A549 (cell line): ENCODE measurements at regions not wholly inside any gene's neighbourhood (a gene's known extent, or its start where the extent isn't known, plus 50 kb on each side); places are given as distances from the start of the nearest gene placed in this dataset.

Source experiments
- ATAC-seq, 2 experiments: fragments of 200-7000 bp in 1 of 2; fragments of >200 bp in 1 of 2; cut with Nextera tagmentation in 1 of 2; cut with Tn5 transposase in 1 of 2; 3 replicates each; pipeline versions ENCODE4 v1.8.0 to v1.9.1; 2018 to 2020; ENCODE audit warnings: mild to moderate bottlenecking in 1 of 2, moderate library complexity in 1 of 2
- CTCF ChIA-PET: fragments of 300-600 bp; sonication (Branson Sonifier 250); formaldehyde crosslinking; extraction: SDS; loops from one replicate; lab custom pipeline; 2021; ENCODE audit warnings: antibody characterized with exemption, inconsistent platforms; lab: Yijun Ruan, JAX
- POLR2A ChIA-PET: fragments of 350-600 bp; formaldehyde crosslinking; extraction: SDS; loops from one replicate; lab custom pipeline; 2021; ENCODE audit warnings: antibody characterized with exemption, inconsistent platforms; lab: Yijun Ruan, JAX
- DNase-seq, 2 experiments: peaks; one replicate each; pipeline versions ENCODE4 v3.0.0 to v3.0.0-alpha.2; 2011 to 2016; ENCODE audit warnings: low read depth in 1 of 2, low spot score in 1 of 2
- FAIRE-seq: peaks from 2 replicates; lab custom pipeline; 2011; peaks lifted over from hg19 to GRCh38; lab: Jason Lieb, UNC
- H3K27ac ChIP-seq, 2 experiments: fragments of >200 bp; sonication (Bioruptor Twin); formaldehyde crosslinking; 3 replicates each; pipeline ENCODE4 v1.5.1; 2016 to 2017
- H3K4me1 ChIP-seq: fragments of >200 bp; sonication (Bioruptor Twin); formaldehyde crosslinking; 3 replicates; pipeline ENCODE4 v1.6.1; 2016
- H3K4me2 ChIP-seq: fragments of >200 bp; sonication (Bioruptor Twin); formaldehyde crosslinking; 3 replicates; pipeline ENCODE4 v1.6.1; 2016
- H3K4me3 ChIP-seq: fragments of >200 bp; sonication (Bioruptor Twin); formaldehyde crosslinking; 3 replicates; pipeline ENCODE4 v1.5.1; 2016
- H3K9me3 ChIP-seq: fragments of >200 bp; sonication (Bioruptor Twin); formaldehyde crosslinking; 3 replicates; pipeline ENCODE4 v1.6.1; 2016
- CBX8 ChIP-seq: fragments of 200-600 bp; sonication (generic); IDR thresholded peaks from 2 replicates; pipeline ENCODE4 v1.6.1; 2016
- CEBPB ChIP-seq, 2 experiments: fragments of >200 bp in 1 of 2; sonication (Bioruptor Twin) in 1 of 2; formaldehyde crosslinking in 1 of 2; IDR thresholded peaks; 2 replicates each; pipeline ENCODE4 v1.6.1; 2012 to 2016
- CHD2 ChIP-seq: fragments of 150-350 bp; IDR thresholded peaks from 2 replicates; pipeline ENCODE4 v1.6.1; 2014; ENCODE audit warnings: low read length; ENCODE audit not compliant: partially characterized antibody
- EHF ChIP-seq: fragments of 250-450 bp; sonication (Bioruptor Pico); IDR thresholded peaks from 2 replicates; pipeline ENCODE4 v1.5.0; 2020; ENCODE audit warnings: mild to moderate bottlenecking
- EHMT2 ChIP-seq: fragments of 200-600 bp; sonication (generic); IDR thresholded peaks from 2 replicates; pipeline ENCODE4 v1.6.1; 2016; ENCODE audit warnings: antibody characterized with exemption, low read depth, mild to moderate bottlenecking, moderate library complexity
- ELK1 ChIP-seq: fragments of 150-350 bp; IDR thresholded peaks from 2 replicates; pipeline ENCODE4 v1.6.1; 2014; ENCODE audit warnings: low read depth, mild to moderate bottlenecking, low read length
- HMGXB4 ChIP-seq: fragments of 250-450 bp; sonication (Bioruptor Pico); IDR thresholded peaks from 2 replicates; pipeline ENCODE4 v1.5.0; 2021; ENCODE audit warnings: mild to moderate bottlenecking, moderate library complexity, borderline replicate concordance
- HOXA7 ChIP-seq: fragments of 250-450 bp; sonication (Bioruptor Pico); IDR thresholded peaks from 2 replicates; pipeline ENCODE4 v1.5.0; 2020; ENCODE audit warnings: mild to moderate bottlenecking, moderate library complexity
- JUNB ChIP-seq: fragments of >200 bp; sonication (Bioruptor Twin); formaldehyde crosslinking; IDR thresholded peaks from 2 replicates; pipeline ENCODE4 v1.6.1; 2016
- MAFK ChIP-seq: fragments of 450-650 bp; IDR thresholded peaks from 2 replicates; pipeline ENCODE4 v1.6.1; 2014; ENCODE audit not compliant: partially characterized antibody
- MAX ChIP-seq: IDR thresholded peaks from 2 replicates; pipeline ENCODE4 v1.6.1; 2012
- NFE2L2 ChIP-seq: fragments of 150-350 bp; conservative IDR thresholded peaks from 2 replicates; pipeline ENCODE4 v1.6.1; 2014; ENCODE audit warnings: low read length
- PHF8 ChIP-seq: fragments of 200-600 bp; sonication (generic); IDR thresholded peaks from 2 replicates; pipeline ENCODE4 v1.6.1; 2016; ENCODE audit warnings: low read depth, mild to moderate bottlenecking, antibody characterized with exemption, moderate library complexity, borderline replicate concordance
- POLR2A ChIP-seq: IDR thresholded peaks from 2 replicates; pipeline ENCODE4 v1.6.1; 2012; ENCODE audit warnings: mild to moderate bottlenecking, low read length
- RARB ChIP-seq: fragments of 250-450 bp; sonication (Bioruptor Pico); IDR thresholded peaks from 2 replicates; pipeline ENCODE4 v1.8.0; 2021; ENCODE audit warnings: mild to moderate bottlenecking, moderate library complexity
- RNF2 ChIP-seq: fragments of 200-600 bp; sonication (generic); IDR thresholded peaks from 2 replicates; pipeline ENCODE4 v1.6.1; 2016; ENCODE audit warnings: low read depth, mild to moderate bottlenecking, antibody characterized with exemption, moderate library complexity, borderline replicate concordance
- SMC3 ChIP-seq: fragments of >200 bp; sonication (Bioruptor Twin); formaldehyde crosslinking; IDR thresholded peaks from 3 replicates; pipeline ENCODE4 v1.6.1; 2018; ENCODE audit warnings: inconsistent platforms
- SREBF2 ChIP-seq: fragments of 450-650 bp; IDR thresholded peaks from 2 replicates; pipeline ENCODE4 v1.6.1; 2014; ENCODE audit warnings: mild to moderate bottlenecking, moderate library complexity
- USF2 ChIP-seq: fragments of 450-650 bp; IDR thresholded peaks from 2 replicates; pipeline ENCODE4 v1.6.1; 2014; ENCODE audit warnings: antibody characterized with exemption
- ZC3H11A ChIP-seq: fragments of 450-650 bp; IDR thresholded peaks from 2 replicates; pipeline ENCODE4 v1.6.1; 2014; ENCODE audit warnings: antibody characterized with exemption, mild to moderate bottlenecking
- ZFP36 ChIP-seq: fragments of 450-650 bp; IDR thresholded peaks from 2 replicates; pipeline ENCODE4 v1.6.1; 2014; ENCODE audit warnings: borderline replicate concordance; ENCODE audit not compliant: partially characterized antibody
- ZNF302 ChIP-seq: fragments of 250-450 bp; sonication (Bioruptor Pico); IDR thresholded peaks from 2 replicates; pipeline ENCODE4 v1.9.0; 2021; ENCODE audit warnings: inconsistent platforms, mild to moderate bottlenecking, moderate library complexity
- ZSCAN20 ChIP-seq: fragments of 250-450 bp; sonication (Bioruptor Pico); IDR thresholded peaks from 2 replicates; pipeline ENCODE4 v1.8.0; 2022; ENCODE audit warnings: mild to moderate bottlenecking, moderate library complexity
- WGBS: methylation state at CpG from one replicate; pipeline ENCODE4 v1.1.6; 2017; ENCODE audit errors: missing lambda C conversion rate; 5-methylcytosine and 5-hydroxymethylcytosine counted together

- 18% methylated on average over 4 of the region's 4 CpGs for WGBS
- Histone ChIP-seq H3K9me3 (no peaks in the 10 kb centered on the region), H3K27ac (no peak overlapping the region), H3K4me1 (no peaks in the 10 kb centered on the region), H3K4me3 (no peak overlapping the region), H3K4me2 (no peak overlapping the region)
- TF ChIP-seq HOXA7 (no peak), HMGXB4 (CRISPR knock-in tag) (no peak), RARB (no peak), CEBPB (IDR thresholded peaks at IDR 0.05) (no peak), NFE2L2 (no peak), CHD2 (no peak), EHMT2 (no peak), ELK1 (no peak), MAX (no peak), MAFK (no peak), ZNF302 (CRISPR knock-in tag) (no peak)
- ChIA-PET POLR2A (no interaction called here), CTCF (no interaction called here)
- ATAC-seq: no peak
- DNase-seq: no peak
- no peak for FAIRE-seq
Measured at GRCh38 chrX:118228041-118228440, 111.4 kb upstream of the KLHL13 start.

- H3K9me3 ChIP-seq: no peaks in the 10 kb centered on the region
- WGBS: 44% methylated on average over 1 of the region's 1 CpG
- no peak overlapping the region for H3K4me3 ChIP-seq
- no peak for DNase-seq
- TF ChIP-seq CBX8 (no peak), ZSCAN20 (no peak), HMGXB4 (CRISPR knock-in tag) (no peak), RNF2 (no peak), ZC3H11A (no peak), CEBPB (IDR thresholded peaks at IDR 0.05) (no peak), SREBF2 (no peak), USF2 (no peak), MAFK (no peak), EHF (CRISPR knock-in tag) (no peak), PHF8 (no peak), SMC3 (no peak), POLR2A (no peak), ZFP36 (no peak), JUNB (no peak)
- no peaks in the 10 kb centered on the region for H3K4me1 ChIP-seq
- H3K4me2 ChIP-seq: no peak overlapping the region
- CTCF ChIA-PET: interaction anchor here (1.2 kb wide), 1 partner anchor 232 kb away, joined by 3 read pairs; no protein-coding TSS in a partner anchor
- POLR2A ChIA-PET: no interaction called here
- no peak for ATAC-seq
- peak; percentile 18 for FAIRE-seq
- no peak overlapping the region for H3K27ac ChIP-seq
Measured at GRCh38 chrX:118228456-118228855, 111.8 kb upstream of the KLHL13 start.
